Globus pallidus (tissue), 1 donor: ENCODE measurements at regions not wholly inside any gene's neighbourhood (a gene's known extent, or its start where the extent isn't known, plus 50 kb on each side); places are given as distances from the start of the nearest gene placed in this dataset.

Experiments used
- DNase-seq: peaks from one replicate; pipeline ENCODE4 v3.0.0-alpha.2; 2015; ENCODE audit warnings: low spot score

DNA sequence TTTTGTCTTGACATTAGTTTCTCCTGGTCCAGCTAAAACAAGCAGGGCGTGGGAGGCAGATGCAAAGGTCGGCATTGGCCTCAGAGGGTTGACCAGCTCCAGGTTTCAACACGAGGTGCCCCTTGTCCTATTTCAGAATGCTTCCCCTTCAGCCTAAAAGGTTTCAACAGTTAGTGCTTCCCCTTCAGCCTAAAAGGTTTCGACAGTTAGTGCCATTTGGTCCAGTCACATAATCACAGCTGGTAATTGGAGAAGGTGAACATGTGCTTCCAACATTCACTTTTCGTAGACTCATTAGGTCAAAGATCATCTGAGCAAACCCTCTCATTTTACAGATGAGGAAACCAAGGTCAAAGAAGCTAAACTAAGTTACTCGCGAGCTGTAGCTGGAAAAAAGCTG lies 270.3 kb upstream of the MAP3K1 start:
- no peak for DNase-seq

DNA sequence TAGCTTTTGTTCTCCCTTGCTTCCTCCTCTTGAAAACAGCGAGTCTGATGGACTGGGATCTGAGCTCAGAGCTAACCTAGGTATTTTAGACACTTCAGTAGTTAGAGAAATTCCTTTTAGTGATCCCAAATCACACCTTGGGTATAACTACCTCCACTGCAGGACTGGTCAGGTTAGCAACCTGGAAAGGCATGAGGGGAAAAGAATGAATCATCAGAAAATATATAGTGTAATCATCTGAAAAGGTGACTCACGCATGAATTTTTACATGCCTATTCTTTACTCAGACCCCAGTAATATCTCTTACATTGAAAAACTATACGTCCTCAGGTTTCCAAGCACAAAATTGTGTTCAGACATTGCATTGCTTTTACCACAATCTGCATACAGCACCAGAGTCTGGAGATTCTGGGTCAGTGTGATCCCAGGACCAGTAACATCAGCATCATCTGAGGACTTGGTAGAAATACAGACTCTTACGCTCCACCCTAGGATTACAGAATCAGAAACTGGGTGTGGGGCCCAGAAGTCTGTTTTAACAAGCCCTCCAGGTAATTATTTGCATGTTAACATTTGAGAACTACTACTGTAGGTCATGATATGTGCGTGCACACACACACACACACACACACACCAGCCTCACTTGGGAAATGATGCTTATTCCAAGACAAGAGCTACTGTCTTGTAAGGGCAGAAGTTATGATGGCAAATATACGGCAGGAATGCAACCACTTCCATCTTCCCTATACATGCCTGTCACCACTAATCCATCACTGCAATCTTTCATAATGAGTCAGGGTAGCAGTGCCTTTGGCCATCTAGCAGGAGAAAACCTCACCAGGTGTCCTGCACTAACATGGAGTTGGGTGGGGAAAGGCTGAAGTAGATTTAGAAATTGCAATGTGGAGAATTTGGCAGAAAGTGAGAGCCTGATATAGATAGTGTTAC lies 271.6 kb upstream of the MAP3K1 start:
- DNase-seq, result no peak

DNA sequence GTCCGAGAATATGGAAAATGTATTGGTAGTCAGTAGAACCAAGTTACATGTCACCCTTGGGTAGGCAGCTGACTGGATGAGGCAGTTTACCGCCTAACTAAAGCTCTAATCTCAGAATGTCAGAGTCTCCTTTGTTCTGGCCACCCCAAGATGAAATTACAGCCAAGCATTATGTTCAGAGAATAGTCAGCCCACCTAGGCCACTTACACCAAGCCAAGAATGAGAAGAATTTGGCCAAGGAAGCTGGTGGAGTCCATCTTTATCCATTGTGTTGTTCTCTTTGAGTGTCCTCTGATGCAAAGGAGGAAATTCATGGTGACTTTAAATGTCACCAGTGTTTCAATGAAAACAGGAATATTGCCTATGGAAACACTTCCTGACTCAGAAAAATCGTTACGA lies 275.1 kb upstream of the MAP3K1 start:
- DNase-seq, result no peak

DNA sequence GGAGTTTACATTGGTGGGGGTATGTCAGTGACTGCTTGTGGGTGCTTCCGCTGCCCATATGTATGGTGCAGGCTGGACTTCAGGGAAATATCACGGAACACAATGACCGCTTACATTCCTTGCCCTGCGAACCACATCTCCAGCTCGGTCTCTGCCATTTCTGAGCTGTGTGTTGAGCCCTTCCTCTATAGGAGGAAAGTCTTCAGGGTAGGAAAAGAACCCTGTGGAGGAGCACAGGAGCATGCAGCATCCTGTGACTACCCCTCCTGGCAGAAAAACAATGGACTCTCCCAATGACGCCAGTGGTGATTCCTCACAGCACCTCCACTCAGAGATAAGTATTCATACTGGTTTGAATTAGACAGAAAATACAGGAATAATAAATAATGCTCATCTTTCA lies 276.8 kb upstream of the MAP3K1 start:
- no peak for DNase-seq

DNA sequence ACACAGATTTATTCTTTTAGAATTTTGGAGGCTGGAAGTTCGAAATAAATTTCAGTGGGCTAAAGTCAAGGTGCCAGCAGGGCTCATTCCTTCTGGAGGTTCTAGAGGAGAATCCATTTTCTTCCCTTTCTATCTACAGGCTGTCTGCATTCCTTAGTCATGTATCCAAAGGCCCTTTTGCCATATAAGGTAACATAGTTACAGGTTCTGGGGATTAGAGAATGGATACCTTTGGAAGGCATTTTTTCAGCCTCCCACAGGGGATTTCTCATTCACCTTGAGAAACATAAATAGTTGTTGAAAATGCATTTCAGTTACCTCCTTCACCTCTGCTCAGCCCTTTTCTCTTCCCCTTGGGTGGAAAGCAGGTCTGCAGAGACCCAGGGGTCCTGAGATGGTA lies 280.0 kb upstream of the MAP3K1 start:
- DNase-seq, result no peak

DNA sequence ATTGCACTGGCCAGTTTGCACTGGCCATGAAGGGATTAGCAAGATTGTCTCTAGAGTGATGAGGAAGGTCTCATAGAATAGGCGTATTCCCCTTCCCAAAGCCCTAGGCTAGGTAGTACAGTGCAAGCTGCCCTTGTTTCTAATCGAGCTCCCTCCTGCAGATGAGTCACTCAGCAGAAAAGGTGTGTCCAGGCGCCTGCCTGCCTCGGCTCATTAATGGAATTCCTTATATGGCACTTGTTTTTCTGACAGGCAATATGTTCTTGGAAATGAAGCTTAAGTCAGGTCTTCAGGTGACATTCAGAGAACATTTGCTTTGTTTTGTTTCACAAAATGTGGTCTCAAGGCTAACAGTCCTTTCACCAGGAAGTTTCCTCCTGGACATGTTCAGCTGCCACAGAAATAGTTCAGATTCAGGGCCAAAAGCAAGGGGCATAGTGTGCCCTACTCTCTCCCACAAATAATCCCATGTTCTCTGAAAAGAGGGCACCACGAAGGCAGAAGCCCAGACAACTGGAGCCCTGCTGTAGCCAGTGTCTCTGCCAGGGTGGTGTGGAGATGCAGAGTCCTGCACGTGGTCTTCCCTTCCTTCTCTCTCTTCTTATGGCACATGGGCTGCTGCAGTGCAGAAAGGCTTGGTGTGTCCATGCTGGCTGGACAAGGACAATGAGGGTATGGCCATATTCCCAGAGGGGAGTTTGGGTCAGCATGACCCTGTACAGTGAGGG lies 281.1 kb upstream of the MAP3K1 start:
- no peak for DNase-seq

DNA sequence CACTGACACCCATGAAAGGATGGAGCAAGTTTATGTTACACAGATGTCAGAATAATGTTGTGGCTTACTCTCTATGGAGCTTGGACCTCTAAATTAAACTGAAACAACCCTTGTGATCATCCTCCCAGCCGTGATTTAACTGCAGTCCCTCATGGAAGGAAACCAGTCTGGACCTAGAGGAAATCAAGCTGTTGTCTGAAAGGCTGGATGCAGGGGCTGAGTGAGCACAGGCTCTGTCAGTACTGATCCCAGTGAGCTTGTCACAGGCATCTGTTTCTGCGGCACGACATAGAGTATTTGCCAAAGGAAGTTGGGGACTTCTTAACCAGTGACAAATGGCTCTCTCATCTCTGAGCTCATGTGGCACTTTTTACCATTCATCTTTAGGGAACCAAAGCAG lies 282.9 kb upstream of the MAP3K1 start:
- DNase-seq, result peak; percentile 50

DNA sequence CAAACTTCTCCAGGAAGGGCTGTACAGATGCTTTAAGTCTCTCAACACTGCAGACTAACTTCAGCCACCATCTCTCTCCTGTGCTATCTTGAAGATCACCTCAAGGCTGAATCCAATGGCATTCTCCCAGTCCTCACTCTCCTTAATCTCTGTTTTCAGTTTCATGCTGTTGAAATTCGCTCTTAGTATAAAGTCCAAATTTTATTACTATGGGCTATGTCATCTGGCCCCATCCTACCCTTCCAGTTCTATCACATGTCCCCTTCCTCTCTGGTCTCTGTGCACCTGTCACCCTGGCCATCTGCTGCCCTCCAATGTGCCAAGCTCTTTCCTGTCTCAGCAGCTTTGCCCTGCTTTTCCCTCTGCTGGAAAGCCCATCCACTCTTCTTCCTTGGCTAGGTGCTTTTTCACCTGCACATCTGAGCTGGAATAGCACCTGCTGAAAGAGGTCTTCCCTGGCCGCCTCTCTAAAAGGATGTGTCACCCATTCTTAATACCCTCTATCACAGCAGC lies 284.7 kb upstream of the MAP3K1 start:
- DNase-seq, result no peak

DNA sequence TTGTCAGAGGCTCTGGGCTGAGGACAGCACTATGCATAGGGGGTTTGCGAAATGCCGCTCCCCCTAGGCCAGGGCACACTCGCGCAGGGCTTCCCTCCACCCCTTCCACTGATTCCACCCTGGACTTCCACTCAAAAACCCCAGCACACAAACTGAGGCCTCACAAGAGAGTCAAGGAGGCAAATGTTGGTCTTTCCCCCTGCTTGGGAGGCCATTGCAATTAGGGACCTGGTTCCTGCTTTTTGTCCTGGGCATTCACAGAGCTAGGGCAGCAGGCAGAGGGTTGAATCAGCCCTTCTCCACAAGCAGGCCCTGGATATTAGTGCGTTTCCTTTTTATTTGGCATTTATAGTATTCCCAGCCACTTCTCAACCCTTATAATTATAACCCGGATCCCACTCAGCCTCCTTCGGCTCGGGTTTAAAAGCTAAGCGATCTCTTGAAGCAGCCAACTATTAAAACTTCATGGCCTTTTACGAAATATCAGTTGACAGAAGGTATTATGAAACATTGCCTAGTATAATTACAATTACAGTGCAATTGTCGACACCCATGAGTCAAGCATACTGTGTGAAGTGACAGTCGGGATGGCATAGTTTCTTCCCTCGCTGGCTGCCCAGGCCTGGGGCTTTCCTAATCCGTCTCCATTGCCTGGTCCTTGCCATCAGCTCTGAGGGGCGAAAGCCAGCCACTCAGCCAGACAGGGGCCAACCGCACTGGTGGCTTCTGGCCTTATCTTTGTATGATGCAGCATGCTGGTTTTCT lies 285.5 kb upstream of the MAP3K1 start:
- no peak for DNase-seq

DNA sequence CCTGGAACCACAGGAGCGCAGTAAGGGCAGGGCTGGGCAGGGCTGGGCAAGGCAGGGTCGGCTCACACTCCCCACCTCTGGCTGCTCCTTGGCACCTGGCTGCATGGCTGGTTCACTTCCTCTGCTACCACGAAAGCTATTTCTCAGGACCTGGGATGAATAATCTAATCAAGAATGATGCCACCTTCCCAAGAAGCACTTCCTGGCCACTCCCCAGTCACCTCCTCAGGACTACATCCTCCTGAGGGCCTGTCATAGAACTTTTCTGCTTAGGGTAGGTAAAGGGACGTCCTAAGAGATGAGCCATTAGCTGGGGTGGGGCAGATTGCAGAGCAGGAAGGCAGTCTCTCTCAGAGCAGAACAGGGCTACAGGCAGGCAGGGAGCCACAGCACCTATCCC lies 288.2 kb upstream of the MAP3K1 start:
- DNase-seq, result no peak

DNA sequence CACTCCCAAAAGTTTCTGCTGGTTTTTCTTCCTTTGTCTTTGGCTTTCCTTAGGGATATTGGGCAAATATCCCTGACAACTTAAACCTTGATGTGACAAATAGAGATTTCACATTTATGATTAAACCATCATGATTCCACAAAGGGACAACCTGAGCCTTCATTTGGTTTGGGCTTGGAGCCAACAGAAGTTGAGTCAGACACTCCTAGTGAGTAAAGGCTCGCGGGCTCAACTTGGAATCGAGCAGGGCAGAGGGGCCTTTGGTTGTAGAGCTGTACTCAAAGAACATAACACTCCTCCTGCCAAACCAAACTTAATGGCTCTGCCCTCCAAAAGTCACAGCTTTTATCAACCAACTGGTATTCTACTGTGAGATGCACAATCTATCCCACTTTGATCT lies 290.2 kb upstream of the MAP3K1 start:
- no peak for DNase-seq

DNA sequence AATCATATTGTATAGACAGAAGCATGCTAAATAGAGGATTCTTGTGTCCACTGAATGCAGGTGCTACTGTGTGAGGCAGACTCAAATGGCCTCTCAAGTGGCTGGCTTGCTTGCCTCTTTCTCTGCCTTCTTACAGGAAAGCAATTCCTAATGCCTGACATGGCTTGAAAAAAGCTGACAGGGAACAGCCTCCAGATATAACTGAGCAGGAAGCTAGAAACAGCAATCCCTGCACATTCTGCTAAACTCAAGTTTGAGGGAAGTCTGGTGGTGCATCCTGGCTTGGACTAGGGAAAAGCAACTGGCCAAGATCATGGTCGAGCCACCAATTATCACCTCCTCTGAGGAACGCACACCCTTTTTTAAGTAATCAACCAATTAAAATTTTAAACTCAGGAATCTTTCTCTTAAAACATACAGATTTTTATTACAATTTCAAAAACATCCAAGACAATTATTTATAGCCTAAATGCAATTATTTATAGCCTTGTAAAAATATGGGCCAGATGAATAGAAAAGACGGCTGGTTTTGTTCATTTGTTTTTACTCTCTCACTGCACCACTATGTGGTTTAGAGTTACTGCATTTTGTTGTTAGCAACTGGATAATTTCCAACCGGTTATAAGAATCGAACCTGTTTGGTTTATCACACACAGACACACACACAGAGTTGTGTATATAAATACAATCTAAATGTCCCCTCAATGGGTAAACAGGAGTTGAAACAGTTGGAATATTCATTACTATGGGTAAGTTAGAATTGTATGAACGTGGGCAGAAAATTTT lies 290.9 kb upstream of the ANKRD55 start:
- no peak for DNase-seq

DNA sequence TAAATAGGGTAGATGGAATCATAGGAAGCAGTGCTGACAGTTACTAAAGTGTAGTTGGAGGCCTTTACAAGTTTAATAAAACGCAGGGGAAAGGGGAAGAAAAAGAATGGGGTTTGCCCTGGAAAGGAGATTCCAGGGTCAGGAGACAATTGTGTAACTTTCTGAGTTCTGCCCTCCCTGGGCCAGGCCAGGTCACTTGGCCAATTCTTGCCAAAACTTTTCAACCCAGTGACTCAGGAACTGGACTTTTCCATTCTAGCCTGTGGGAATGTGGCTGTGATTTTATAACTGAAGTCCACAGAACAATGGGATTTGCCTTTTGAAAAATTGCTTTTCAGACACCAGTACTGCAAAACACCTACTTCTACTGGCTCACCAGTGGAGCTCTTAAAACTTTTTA lies 289.8 kb upstream of the ANKRD55 start:
- DNase-seq, result no peak

DNA sequence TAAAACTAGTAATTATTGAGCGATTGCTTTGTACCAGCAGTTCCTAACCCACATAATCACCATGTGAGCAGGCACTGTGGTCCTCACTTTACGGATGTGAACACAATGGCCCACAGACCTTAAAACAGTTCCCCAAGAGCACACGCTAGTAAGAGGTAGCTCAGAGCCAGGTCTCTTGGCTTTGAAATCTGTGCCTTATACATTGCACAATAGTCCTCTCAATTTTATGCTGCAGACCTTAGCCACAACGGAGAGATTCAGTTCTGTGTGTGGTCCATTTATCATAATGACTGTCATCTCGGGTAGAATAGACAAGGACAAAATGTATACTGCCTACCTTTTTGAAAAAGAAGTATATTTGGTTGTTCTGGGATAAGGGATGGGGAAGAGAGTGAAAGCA lies 289.0 kb upstream of the ANKRD55 start:
- DNase-seq, result no peak

DNA sequence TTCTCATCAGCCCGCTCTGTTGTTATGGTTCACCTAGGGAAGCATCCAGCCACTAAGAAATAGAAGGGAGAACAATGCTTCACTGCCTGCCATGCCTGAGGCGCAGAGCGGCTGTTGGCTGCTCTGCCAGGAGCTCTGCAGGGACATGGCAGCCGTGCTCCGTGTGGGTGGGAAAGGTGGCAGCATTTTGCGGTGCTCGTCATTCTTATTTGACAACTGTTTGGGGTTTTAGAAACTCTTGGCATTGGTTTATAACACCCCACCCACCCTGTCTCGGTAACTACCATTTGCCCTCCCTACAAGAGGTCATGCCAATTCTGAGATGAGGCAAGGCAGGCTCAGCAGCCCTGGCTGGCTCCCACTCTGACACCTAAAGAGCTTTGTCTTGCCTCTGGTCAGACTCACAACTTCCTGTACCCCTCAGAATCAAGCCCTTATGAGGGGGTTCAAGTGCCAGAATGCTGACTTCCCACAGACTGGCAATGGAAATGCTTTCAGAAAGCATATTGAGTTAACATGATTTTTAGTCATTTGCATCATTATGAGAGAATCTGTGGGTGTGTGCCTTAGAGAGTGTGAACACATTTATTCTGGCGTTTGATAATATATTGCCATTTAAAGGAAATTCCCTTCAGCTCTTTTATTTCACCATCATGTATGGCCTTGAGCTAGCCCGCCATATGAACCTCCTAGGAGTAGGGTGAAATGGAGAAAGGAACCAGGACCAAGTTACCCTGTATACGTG lies 288.0 kb upstream of the ANKRD55 start:
- DNase-seq, result no peak

DNA sequence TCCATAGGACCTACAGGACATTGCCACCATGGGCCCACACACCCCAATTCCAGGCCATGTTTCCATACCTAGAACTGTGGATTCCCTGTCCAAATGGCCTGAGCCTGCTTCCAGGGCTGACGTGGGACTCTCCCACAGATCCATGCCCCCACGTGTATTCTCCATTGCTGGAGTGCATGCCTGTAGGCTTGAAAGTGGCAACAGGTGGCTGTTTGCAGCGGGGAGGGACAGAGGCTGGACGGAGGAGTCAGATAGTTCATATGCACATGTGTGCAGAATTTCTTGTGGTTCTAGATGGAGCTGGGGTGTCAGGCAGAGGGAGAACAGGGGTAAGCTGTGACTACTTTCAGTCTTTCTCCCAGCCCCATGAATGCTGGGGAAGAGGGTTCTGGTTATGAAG lies 285.7 kb upstream of the ANKRD55 start:
- no peak for DNase-seq

DNA sequence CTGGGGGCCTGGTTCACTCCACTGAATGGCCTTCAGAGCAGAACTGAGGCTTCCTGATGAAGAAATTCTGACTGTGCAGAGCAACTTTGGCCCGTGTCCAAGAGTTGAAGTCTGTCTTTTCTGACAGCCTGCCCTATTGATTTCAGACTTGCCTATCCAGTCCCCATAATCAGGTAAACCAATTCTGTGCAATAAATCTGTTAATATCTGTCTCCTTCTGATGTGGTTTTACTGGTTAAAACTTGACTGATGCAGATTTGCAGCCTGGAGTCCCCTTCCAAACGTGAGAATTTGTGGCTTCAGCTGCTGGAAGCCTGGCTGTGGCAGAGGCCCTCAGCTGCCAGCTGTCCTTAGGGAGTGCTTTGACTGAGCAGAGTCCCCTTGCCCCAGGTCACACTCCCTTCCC lies 283.9 kb upstream of the ANKRD55 start:
- DNase-seq, result peak; percentile 20

DNA sequence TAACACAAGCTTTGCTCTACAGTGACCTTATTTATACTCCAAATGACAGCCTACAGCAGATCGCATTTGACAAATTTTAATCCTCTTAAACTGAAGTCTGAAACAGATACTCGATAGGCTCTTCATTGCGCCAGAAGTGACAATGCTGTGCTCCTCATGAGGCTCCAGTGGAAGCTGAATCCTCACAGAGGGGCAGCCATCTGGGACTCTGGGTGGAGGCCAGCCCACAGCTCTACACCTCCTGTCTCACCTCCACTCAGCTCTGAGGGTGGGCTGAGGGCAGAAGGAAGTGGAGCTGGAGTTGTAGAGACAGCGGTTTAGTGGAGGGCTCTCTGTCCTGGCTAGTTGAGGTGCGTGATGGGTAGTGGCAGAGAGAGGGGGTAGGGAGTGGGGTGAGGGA lies 283.3 kb upstream of the ANKRD55 start:
- DNase-seq, result no peak

DNA sequence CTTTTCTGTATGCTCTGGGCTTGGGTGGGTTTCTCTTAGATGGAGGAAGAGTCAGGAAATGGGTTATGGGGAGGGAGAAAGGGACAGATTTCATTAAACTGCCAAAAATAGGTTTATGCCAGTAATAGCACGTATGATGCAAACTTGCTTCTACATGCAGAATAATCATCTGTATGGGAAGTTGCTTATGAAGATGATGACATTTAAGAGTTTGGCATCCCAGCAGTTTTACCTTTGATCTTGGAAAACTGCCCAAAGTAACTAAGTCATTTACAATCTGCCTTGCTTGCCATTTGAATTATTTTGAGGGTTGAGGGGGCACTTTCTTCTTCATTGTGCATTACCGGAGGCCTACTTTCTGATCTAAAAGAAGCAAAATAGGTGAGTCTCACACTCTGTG lies 282.9 kb upstream of the ANKRD55 start:
- DNase-seq, result no peak

DNA sequence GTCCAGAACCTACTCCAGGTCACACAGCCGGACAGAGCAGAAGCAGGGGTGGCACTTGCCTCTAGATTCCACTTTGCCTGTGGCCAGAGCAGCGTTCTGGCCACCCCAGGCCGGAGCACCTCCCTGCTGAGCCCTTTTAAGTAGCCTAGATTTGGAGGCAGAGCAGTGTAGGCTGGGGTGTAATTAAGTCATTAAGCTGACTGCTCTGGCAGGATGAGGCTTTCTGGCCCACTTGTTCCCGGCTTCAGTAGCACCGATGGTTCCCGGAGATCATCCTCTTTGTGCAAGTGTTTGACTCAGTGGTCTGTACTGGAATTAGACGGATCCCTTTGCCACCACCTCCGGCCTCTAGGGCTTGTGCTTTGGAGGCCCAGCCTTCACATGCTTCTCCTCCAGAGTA lies 281.9 kb upstream of the ANKRD55 start:
- no peak for DNase-seq

DNA sequence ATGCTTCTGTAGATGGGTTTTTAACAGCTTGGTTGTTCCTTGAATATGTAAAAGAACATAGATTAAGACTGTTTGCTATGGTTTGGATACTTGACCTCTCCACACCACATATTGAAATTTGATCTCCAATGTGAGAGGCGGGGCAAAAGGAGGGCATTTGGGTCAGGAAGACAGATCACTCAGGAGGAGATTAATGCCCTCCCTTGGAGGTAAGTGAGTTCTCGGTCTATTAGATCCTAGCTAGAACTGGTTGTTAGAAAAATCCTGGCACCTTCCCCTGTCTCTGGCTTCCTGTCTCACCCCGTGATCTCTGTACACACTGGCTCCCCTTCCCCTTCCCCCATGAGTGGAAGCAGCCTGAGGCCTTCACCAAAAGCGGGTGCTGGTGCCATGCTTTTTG lies 281.1 kb upstream of the ANKRD55 start:
- DNase-seq, result no peak
